ENCODE measurements at regions not wholly inside any gene's neighbourhood (a gene's known extent, or its start where the extent isn't known, plus 50 kb on each side); places are given as distances from the start of the nearest gene placed in this dataset.

DNA sequence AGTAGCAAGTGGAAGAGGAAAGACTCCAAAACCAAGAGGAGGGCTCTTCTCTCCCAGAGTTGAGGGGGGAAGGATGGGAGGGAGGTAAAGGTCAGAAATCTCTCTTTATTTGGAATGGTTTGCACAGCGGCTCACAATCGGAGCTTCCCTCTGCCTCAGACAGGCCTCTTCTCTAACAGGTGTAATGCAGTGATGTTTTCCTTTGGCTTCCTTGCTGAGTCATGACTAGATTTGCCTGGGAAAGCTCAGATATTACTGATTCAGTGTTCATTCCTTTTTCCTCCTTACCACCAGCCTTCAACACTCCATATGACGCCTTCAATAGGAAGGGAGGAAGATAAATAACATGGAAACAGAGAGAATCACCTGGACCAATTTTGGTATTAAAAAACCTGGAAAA lies 136.6 kb downstream of the RNF152 start:
- no peak for DNase-seq (ENCODE audit: low spot score)

DNA sequence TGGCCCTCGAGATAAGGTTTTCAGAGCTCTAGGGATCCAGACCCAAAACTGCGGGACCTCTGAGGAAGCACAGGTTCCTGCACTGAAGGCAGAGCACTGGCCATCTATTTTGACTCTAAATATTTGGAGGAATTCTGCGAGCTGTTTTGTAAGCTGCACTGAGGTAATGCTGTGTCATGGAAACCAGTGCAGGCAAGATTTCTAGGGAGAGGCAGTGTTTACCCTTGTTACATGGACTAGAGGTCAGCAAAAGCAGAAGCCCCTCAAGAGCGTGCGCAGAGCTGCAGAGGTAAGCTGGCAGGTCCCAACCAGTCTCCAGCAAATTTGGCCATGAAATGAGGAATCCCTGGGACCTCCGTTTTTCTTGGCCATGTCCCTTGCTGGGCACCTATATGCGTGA lies 137.3 kb downstream of the RNF152 start:
- DNase-seq (ENCODE audit: low spot score), result no peak

DNA sequence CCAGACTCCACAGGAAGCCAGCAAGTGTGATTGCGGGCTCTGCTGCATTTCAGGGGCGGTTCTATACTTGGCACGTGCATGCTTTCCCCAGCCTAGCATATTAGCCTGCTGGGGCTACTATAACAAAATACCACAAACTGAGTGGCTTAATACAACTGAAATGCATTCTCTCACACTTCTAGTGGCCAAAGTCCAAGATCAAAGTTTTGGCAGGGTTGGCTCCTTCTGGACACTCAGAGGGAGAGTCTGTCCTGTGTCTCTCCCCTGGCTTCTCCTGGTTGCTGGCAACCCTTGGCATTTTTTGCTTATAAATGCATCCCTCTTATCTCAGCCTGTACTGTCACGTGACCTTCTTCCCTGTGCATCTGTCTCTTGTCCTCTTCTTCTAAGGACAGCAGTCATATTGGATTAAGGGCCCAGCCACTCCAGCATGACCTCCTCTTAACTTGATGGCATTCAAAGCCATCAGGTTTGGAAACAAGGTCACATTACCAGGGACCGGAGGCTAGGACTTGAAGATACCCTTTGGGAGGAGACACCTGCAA lies 138.7 kb downstream of the RNF152 start:
- DNase-seq (ENCODE audit: low spot score), result no peak

DNA sequence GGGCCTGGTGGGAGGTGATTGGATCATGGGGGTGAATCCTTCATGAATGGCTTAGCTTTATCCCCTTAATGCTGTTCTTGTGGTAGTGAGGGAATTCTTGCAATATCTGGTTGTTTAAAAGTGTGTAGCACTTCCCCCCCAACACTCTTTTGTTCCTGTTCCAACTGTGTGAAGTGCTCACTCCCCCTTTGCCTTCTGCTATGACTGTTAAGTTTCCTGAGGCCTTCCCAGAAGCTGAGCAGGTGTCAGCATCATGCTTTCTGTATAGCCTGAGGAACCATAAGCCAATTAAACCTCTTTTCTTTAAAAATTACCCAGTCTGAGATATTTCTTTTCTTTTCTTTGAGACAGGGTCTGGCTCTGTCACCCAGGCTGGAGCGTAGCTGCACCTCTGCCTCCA lies 139.4 kb downstream of the RNF152 start:
- no peak for DNase-seq (ENCODE audit: low spot score)

GRCh38 chr18:61752973-61753372 lies 139.8 kb downstream of the RNF152 start:
- DNase-seq (ENCODE audit: low spot score), result no peak

GRCh38 chr18:61750840-61751668 lies 141.8 kb downstream of the RNF152 start:
- DNase-seq (ENCODE audit: low spot score), result no peak

- no peak for DNase-seq (ENCODE audit: low spot score)
Observed at GRCh38 chr18:61749546-61749945, 143.3 kb downstream of the RNF152 start.

- no peak for DNase-seq (ENCODE audit: low spot score)
Observed at GRCh38 chr18:61749031-61749430, 143.8 kb downstream of the RNF152 start.

GRCh38 chr18:61748004-61748403 lies 144.8 kb downstream of the RNF152 start:
- DNase-seq (ENCODE audit: low spot score), result no peak

DNA sequence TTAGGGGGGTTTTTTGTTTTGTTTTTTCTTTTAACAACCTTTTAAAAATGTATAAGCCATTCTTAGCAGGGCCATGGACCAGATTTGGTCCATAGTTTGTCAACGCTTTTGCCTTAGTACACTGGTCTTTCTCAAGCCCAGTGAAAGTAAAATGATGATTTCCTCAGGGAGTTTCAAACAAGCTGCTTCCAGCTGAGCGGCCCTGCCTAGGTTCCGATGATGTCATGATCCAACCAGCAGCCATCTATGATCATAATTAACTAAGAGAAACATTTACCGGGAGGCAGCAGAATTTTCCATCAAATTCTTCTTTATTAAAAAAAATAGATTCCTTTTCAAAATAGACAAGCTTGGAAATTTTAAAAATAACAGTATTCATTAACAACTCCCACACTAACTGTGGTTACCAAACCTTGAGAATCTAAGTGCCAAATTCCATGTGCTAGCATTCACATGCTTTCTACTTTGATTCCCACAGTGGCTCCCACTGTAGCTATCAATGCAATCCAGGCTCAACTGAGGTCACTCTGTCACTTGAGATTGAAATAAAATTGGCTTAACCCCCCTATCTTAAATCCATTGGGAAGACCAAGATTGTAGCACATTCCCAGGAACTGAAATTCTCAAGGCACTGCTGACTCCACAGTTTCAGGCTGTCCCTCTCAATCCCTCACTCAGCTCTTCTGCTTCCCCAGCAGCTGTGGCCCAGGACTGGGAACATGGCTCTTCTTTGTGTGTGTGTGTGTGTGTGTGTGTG lies 148.9 kb downstream of the RNF152 start:
- DNase-seq (ENCODE audit: low spot score), result no peak

- DNase-seq (ENCODE audit: low spot score), result no peak
Observed at GRCh38 chr18:61742565-61743429, 150.0 kb downstream of the RNF152 start.

DNA sequence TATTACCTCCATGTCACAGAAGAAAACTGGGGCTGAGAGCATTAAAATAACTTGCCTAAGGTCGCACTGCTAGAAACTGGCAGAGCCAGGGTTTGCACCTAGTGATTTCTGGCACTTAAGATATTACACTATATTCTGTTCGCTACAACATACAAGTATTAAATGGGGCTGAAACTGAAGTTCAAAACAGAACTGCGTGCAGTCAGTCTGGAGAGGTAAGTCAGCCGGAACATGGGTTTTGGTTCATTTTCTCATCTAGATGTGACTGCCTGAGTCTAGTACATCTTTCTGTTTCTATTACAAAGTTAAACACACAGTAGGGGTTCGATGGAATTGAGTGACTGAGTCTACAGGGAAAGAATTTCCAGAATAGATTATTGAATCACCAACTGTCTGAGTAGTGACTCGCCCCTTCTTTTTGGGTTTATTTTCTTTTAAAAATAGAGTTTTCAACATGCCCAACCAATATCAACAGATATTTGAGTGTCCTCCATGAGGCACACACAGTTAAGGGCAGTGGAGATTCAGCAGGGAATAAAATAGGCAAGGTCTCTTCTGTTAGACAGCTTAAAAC lies 150.8 kb downstream of the RNF152 start:
- no peak for DNase-seq (ENCODE audit: low spot score)

DNA sequence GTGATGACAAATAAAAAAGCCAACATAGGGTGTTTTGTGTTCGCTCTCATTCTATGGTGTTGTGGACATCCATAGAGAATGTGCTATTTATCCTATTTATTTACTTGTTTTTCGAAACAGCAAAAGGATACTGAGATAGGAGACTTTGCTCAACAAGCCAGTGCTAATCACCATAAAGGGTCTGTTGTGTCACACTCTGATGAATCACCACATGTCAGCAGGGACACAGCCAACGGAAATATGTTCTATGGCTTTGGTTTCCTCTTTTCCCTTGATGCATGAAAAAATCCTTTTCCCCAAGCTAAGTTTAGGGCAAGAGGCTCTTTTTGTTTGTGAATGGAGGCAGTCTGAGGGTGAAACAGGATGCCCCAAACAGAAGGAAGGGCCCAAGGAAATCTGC lies 154.3 kb downstream of the RNF152 start:
- no peak for DNase-seq (ENCODE audit: low spot score)

- no peak for DNase-seq (ENCODE audit: low spot score)
Observed at GRCh38 chr18:61738042-61738441, 154.8 kb downstream of the RNF152 start.

DNA sequence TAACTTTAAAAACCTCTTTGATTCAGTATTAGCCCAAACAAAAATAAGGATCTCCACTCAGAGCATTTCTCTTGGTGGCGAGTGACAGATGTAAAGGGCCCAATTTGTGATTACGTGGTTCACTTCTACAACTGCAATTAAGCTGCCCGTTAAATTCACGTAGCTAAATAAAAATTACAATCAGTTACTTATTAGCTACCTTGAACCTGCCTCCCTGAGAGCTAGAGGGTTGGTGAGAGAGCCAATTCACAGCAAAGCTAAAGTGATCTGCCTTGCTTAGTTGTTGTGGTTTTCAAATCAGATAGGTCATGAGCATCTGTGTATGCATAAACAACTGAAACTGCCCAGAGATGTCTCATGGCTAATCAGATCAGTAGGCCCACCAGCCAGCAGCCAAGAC lies 156.7 kb downstream of the RNF152 start:
- no peak for DNase-seq (ENCODE audit: low spot score)

DNA sequence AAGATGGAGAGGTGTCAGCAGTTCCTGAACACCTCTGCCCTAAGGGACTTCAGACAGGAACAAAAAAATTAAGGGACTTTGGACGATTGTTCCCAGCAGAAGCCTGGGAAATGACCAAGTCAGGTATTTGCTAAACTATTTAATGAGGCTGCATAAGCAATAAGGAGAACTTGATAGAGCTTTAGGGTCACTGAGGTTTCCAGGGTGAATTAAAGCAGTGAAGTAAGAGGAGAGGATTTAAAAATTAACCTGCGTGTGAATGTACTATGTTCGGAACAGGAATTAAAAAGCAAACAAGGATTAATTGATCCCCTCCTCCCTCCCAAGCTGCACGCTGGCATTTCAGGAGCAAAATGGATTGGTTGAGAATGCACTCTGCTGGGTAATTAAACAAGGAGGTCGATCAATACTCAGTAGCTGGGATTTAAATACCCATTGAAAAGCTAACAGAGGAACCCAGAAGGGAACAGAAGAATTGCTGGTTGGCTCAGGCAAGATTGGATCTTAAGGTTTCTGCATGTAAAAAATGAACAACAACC lies 157.2 kb downstream of the RNF152 start:
- no peak for DNase-seq (ENCODE audit: low spot score)

DNA sequence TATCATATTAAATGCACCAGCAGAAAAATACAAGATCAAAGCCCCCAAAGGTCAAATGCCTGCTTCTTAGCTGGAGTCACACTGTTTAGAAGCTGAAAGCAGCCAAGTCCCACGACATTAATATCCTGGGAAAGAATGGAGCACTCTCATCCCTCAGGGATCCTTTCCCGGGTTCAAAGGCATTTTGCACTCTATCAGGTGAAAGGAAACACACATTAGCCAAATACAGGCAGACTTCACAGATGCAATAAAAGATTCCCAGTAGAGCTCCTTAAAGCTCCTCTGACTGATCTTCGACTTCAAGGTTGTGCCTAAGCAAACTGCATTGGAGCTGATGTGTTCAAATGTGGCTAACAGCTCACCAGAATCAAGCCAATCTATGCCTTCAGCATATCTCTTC lies 158.4 kb downstream of the RNF152 start:
- no peak for DNase-seq (ENCODE audit: low spot score)

- DNase-seq (ENCODE audit: low spot score), result no peak
Observed at GRCh38 chr18:61732854-61733253, 160.0 kb downstream of the RNF152 start.

GRCh38 chr18:61731693-61732376 lies 161.0 kb downstream of the RNF152 start:
- DNase-seq (ENCODE audit: low spot score), result no peak

DNA sequence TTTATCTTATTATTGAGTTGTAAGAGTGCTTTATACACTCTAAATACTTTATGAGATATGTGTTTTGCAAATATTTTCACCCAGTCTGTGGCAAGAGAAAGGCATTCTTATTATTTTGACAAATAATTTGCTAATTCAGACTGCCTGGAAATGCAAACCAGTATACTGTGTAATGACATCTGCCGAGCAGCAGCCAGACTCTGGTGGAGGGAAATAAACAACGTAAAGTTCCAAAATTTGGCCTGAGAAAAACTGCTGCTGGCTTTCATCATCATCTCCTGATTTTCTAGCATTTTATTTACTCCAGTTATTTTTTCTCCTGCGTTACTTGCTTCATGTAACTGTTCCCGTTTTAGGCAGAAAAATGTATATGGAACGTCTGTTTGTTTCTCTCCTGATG lies 161.6 kb downstream of the RNF152 start:
- no peak for DNase-seq (ENCODE audit: low spot score)

DNA sequence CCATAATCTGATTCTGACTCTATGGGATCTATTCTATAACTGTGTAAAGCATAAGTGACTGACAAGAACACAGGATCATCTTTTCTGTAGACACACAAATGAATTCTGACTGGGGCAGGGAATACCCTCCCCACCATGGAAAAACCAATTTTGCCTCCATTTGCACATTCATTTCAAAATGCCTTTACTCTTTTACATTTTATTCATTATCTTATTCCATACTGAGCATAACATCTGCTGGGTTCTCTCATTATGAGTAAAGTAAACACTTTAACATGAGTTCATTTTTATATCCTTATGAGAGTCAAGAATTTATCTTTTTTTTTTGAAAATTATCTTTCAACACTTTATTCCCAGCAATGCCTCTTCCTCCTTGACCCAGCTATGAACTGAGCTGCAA lies 163.5 kb downstream of the RNF152 start:
- DNase-seq (ENCODE audit: low spot score), result no peak
